ENCODE measurements at regions not wholly inside any gene's neighbourhood (a gene's known extent, or its start where the extent isn't known, plus 50 kb on each side); places are given as distances from the start of the nearest gene placed in this dataset.

- TF ChIP-seq POLR2AphosphoS5 (IDR thresholded peaks at IDR 0.05; ENCODE audit: low read depth, low read length): no peak
- TF ChIP-seq CTCF (IDR thresholded peaks at IDR 0.05): no peak
Observed at GRCh38 chr13:24624801-24625231, 55.4 kb upstream of the ATP12A start.
